ENCODE measurements at regions not wholly inside any gene's neighbourhood (a gene's known extent, or its start where the extent isn't known, plus 50 kb on each side); places are given as distances from the start of the nearest gene placed in this dataset.

GRCh38 chr2:18797133-18797845, 207.9 kb upstream of the NT5C1B start:
- Histone ChIP-seq H3K4me3 (ENCODE audit: low read length) (no peak overlapping the region), H3K27me3 (ENCODE audit: control insufficient read depth, insufficient read depth) (no peaks in the 10 kb centered on the region), H3K9me3 (ENCODE audit: control insufficient read depth, low read length) (no peaks in the 10 kb centered on the region), H3K4me1 (ENCODE audit: control insufficient read depth, insufficient read depth, low read length) (no peaks in the 10 kb centered on the region), H3K27ac (ENCODE audit: low read length) (no peak overlapping the region)
- DNase-seq (no peak), ATAC-seq (no peak)
- intact Hi-C loops (cut with DNase I): no loop called here
- WGBS: 92% methylated on average over 3 of the region's 3 CpGs

GRCh38 chr2:18795906-18796305, 206.5 kb upstream of the NT5C1B start:
- DNase-seq: no peak
- Histone ChIP-seq H3K27me3 (ENCODE audit: control insufficient read depth, insufficient read depth) (no peaks in the 10 kb centered on the region), H3K4me1 (ENCODE audit: control insufficient read depth, insufficient read depth, low read length) (no peaks in the 10 kb centered on the region), H3K27ac (ENCODE audit: low read length) (no peak overlapping the region), H3K4me3 (ENCODE audit: low read length) (no peak overlapping the region), H3K9me3 (ENCODE audit: control insufficient read depth, low read length) (no peaks in the 10 kb centered on the region)
- 23% methylated on average over 1 of the region's 1 CpG for WGBS
- intact Hi-C loops (cut with DNase I): no loop called here
- no peak for ATAC-seq

GRCh38 chr2:18792684-18793083, 203.3 kb upstream of the NT5C1B start:
- 85% methylated on average over 6 of the region's 6 CpGs for WGBS
- Histone ChIP-seq H3K27ac (ENCODE audit: low read length) (no peak overlapping the region), H3K27me3 (ENCODE audit: control insufficient read depth, insufficient read depth) (no peaks in the 10 kb centered on the region), H3K9me3 (ENCODE audit: control insufficient read depth, low read length) (no peaks in the 10 kb centered on the region), H3K4me1 (ENCODE audit: control insufficient read depth, insufficient read depth, low read length) (peaks cover 3% of the 10 kb centered on the region), H3K4me3 (ENCODE audit: low read length) (no peak overlapping the region)
- DNase-seq (no peak), ATAC-seq (no peak)
- intact Hi-C loops (cut with DNase I): no loop called here

- H3K4me3 ChIP-seq (ENCODE audit: low read length): no peak overlapping the region
- H3K4me1 ChIP-seq (ENCODE audit: control insufficient read depth, insufficient read depth, low read length): peaks cover 3% of the 10 kb centered on the region
- intact Hi-C loops (cut with DNase I): no loop called here
- H3K9me3 ChIP-seq (ENCODE audit: control insufficient read depth, low read length): no peaks in the 10 kb centered on the region
- H3K27ac ChIP-seq (ENCODE audit: low read length): no peak overlapping the region
- ATAC-seq: peak; percentile 24 to 38
- WGBS: 46% methylated on average over 3 of the region's 3 CpGs
- H3K27me3 ChIP-seq (ENCODE audit: control insufficient read depth, insufficient read depth): no peaks in the 10 kb centered on the region
- no peak for DNase-seq
Observed at GRCh38 chr2:18792226-18792629, 202.9 kb upstream of the NT5C1B start.

- peaks cover 3% of the 10 kb centered on the region for H3K4me1 ChIP-seq (ENCODE audit: control insufficient read depth, insufficient read depth, low read length)
- H3K27me3 ChIP-seq (ENCODE audit: control insufficient read depth, insufficient read depth): no peaks in the 10 kb centered on the region
- H3K4me3 ChIP-seq (ENCODE audit: low read length): no peak overlapping the region
- 96% methylated on average over 9 of the region's 9 CpGs for WGBS
- ATAC-seq: no peak
- intact Hi-C loops (cut with DNase I): no loop called here
- H3K27ac ChIP-seq (ENCODE audit: low read length): no peak overlapping the region
- peak in 1 of 3 donors; percentile 46 for DNase-seq
- no peaks in the 10 kb centered on the region for H3K9me3 ChIP-seq (ENCODE audit: control insufficient read depth, low read length)
Observed at GRCh38 chr2:18791172-18791797, 201.9 kb upstream of the NT5C1B start.

- DNase-seq: no peak
- WGBS: 77% methylated on average over 3 of the region's 3 CpGs
Observed at GRCh38 chr2:18790509-18791171, 201.3 kb upstream of the NT5C1B start.

GRCh38 chr2:18788592-18788991, 199.2 kb upstream of the NT5C1B start:
- WGBS: 36% methylated on average over 5 of the region's 5 CpGs
- intact Hi-C loops (cut with DNase I): no loop called here
- peak; percentile 58 to 66 (median 63) for DNase-seq
- Histone ChIP-seq H3K4me1 (ENCODE audit: control insufficient read depth, insufficient read depth, low read length) (peaks cover 3% of the 10 kb centered on the region), H3K9me3 (ENCODE audit: control insufficient read depth, low read length) (no peaks in the 10 kb centered on the region), H3K27ac (ENCODE audit: low read length) (no peak overlapping the region), H3K27me3 (ENCODE audit: control insufficient read depth, insufficient read depth) (no peaks in the 10 kb centered on the region), H3K4me3 (ENCODE audit: low read length) (no peak overlapping the region)
- ATAC-seq: peak in 1 of 2 donors; percentile 80

More at GRCh38 chr2:18790509-18791171, 201.3 kb upstream of the NT5C1B start:
- H3K4me3 ChIP-seq (ENCODE audit: low read length): no peak overlapping the region
- ATAC-seq: no peak
- no peaks in the 10 kb centered on the region for H3K9me3 ChIP-seq (ENCODE audit: control insufficient read depth, low read length)
- H3K4me1 ChIP-seq (ENCODE audit: control insufficient read depth, insufficient read depth, low read length): peaks cover 3% of the 10 kb centered on the region
- H3K27me3 ChIP-seq (ENCODE audit: control insufficient read depth, insufficient read depth): no peaks in the 10 kb centered on the region
- intact Hi-C loops (cut with DNase I): no loop called here
- no peak overlapping the region for H3K27ac ChIP-seq (ENCODE audit: low read length)

- no peaks in the 10 kb centered on the region for H3K9me3 ChIP-seq (ENCODE audit: control insufficient read depth, low read length)
- no peaks in the 10 kb centered on the region for H3K27me3 ChIP-seq (ENCODE audit: control insufficient read depth, insufficient read depth)
- ATAC-seq: no peak
- H3K27ac ChIP-seq (ENCODE audit: low read length): no peak overlapping the region
- WGBS: 78% methylated on average over 2 of the region's 2 CpGs
- no peak overlapping the region for H3K4me3 ChIP-seq (ENCODE audit: low read length)
- intact Hi-C loops (cut with DNase I): no loop called here
- H3K4me1 ChIP-seq (ENCODE audit: control insufficient read depth, insufficient read depth, low read length): peaks cover 3% of the 10 kb centered on the region
- DNase-seq: no peak
Observed at GRCh38 chr2:18787726-18788125, 198.4 kb upstream of the NT5C1B start.

- no peaks in the 10 kb centered on the region for H3K27me3 ChIP-seq (ENCODE audit: control insufficient read depth, insufficient read depth)
- no peak overlapping the region for H3K27ac ChIP-seq (ENCODE audit: low read length)
- peaks cover 3% of the 10 kb centered on the region for H3K4me1 ChIP-seq (ENCODE audit: control insufficient read depth, insufficient read depth, low read length)
- WGBS: 91% methylated on average over 2 of the region's 2 CpGs
- H3K9me3 ChIP-seq (ENCODE audit: control insufficient read depth, low read length): no peaks in the 10 kb centered on the region
- no peak for ATAC-seq
- DNase-seq: no peak
- intact Hi-C loops (cut with DNase I): no loop called here
- no peak overlapping the region for H3K4me3 ChIP-seq (ENCODE audit: low read length)
Observed at GRCh38 chr2:18784245-18784644, 194.9 kb upstream of the NT5C1B start.

GRCh38 chr2:18781541-18782280, 192.3 kb upstream of the NT5C1B start:
- Histone ChIP-seq H3K27ac (ENCODE audit: low read length) (no peak overlapping the region), H3K9me3 (ENCODE audit: control insufficient read depth, low read length) (no peaks in the 10 kb centered on the region), H3K4me3 (ENCODE audit: low read length) (no peak overlapping the region), H3K27me3 (ENCODE audit: control insufficient read depth, insufficient read depth) (no peaks in the 10 kb centered on the region), H3K4me1 (ENCODE audit: control insufficient read depth, insufficient read depth, low read length) (no peaks in the 10 kb centered on the region)
- WGBS: 91% methylated on average over 1 of the region's 1 CpG
- DNase-seq: no peak
- ATAC-seq: no peak
- intact Hi-C loops (cut with DNase I): no loop called here

All from right cardiac atrium (tissue), 5 donors.